NCI-H446 (cell line): ENCODE measurements at regions not wholly inside any gene's neighbourhood (a gene's known extent, or its start where the extent isn't known, plus 50 kb on each side); places are given as distances from the start of the nearest gene placed in this dataset.

Experiments used
- DNase-seq, 2 experiments: peaks; one replicate each; lab custom pipeline; 2025; lab: John Stamatoyannopoulos, UW

- no peak for DNase-seq
Measured at GRCh38 chr2:129728035-129728972, 251.2 kb upstream of the RAB6C start.

GRCh38 chr2:129729011-129729410 lies 250.5 kb upstream of the RAB6C start:
- DNase-seq = no peak

- DNase-seq = no peak
Measured at GRCh38 chr2:129729646-129730045, 249.8 kb upstream of the RAB6C start.

GRCh38 chr2:129730979-129731378 lies 248.5 kb upstream of the RAB6C start:
- no peak for DNase-seq

GRCh38 chr2:129731907-129732629 lies 247.4 kb upstream of the RAB6C start:
- DNase-seq = no peak

- DNase-seq = no peak
Measured at GRCh38 chr2:129732630-129733026, 246.8 kb upstream of the RAB6C start.

GRCh38 chr2:129733041-129733440 lies 246.4 kb upstream of the RAB6C start:
- no peak for DNase-seq

- DNase-seq = no peak
Measured at GRCh38 chr2:129733579-129733978, 245.9 kb upstream of the RAB6C start.

- DNase-seq = no peak
Measured at GRCh38 chr2:129734343-129735034, 245.0 kb upstream of the RAB6C start.

GRCh38 chr2:129735576-129735975 lies 243.9 kb upstream of the RAB6C start:
- no peak for DNase-seq

GRCh38 chr2:129737660-129738527 lies 241.6 kb upstream of the RAB6C start:
- no peak for DNase-seq

GRCh38 chr2:129738799-129739198 lies 240.7 kb upstream of the RAB6C start:
- DNase-seq = no peak

- DNase-seq = no peak
Measured at GRCh38 chr2:129740504-129740903, 239.0 kb upstream of the RAB6C start.

GRCh38 chr2:129741165-129741564 lies 238.3 kb upstream of the RAB6C start:
- DNase-seq = no peak

- no peak for DNase-seq
Measured at GRCh38 chr2:129741623-129742022, 237.8 kb upstream of the RAB6C start.

GRCh38 chr2:129742415-129743180 lies 236.9 kb upstream of the RAB6C start:
- no peak for DNase-seq

GRCh38 chr2:129744141-129744540 lies 235.3 kb upstream of the RAB6C start:
- DNase-seq = no peak

- no peak for DNase-seq
Measured at GRCh38 chr2:129744649-129745048, 234.8 kb upstream of the RAB6C start.

GRCh38 chr2:129747500-129748125 lies 231.9 kb upstream of the RAB6C start:
- DNase-seq = no peak

- no peak for DNase-seq
Measured at GRCh38 chr2:129748250-129748649, 231.2 kb upstream of the RAB6C start.
